ENCODE measurements at regions not wholly inside any gene's neighbourhood (a gene's known extent, or its start where the extent isn't known, plus 50 kb on each side); places are given as distances from the start of the nearest gene placed in this dataset.
"Not testable (repeated sequence)": the region's sequence is repeated elsewhere in the genome, so short reads cannot be mapped to it uniquely, and the experiment has no call there.

GRCh38 chr3:144590854-144591253 lies 619.2 kb downstream of the DIPK2A start:
- FAIRE-seq (no peak), DNase-seq (ENCODE audit: low spot score) (no peak)

- FAIRE-seq: no peak
- no peak for DNase-seq (ENCODE audit: low spot score)
Observed at GRCh38 chr3:144593881-144594280, 622.3 kb downstream of the DIPK2A start.

GRCh38 chr3:144620236-144620635 lies 648.6 kb downstream of the DIPK2A start:
- FAIRE-seq; DNase-seq (ENCODE audit: low spot score): not testable (repeated sequence)

GRCh38 chr3:144622845-144623244 lies 651.2 kb downstream of the DIPK2A start:
- no peak for DNase-seq (ENCODE audit: low spot score)
- no peak for FAIRE-seq

- DNase-seq (ENCODE audit: low spot score) (no peak), FAIRE-seq (no peak)
Observed at GRCh38 chr3:144624656-144625055, 653.0 kb downstream of the DIPK2A start.

GRCh38 chr3:144626835-144627234 lies 655.2 kb downstream of the DIPK2A start:
- no peak for FAIRE-seq
- DNase-seq (ENCODE audit: low spot score): no peak

- FAIRE-seq (no peak), DNase-seq (ENCODE audit: low spot score) (no peak)
Observed at GRCh38 chr3:144629381-144629780, 657.8 kb downstream of the DIPK2A start.

- DNase-seq (ENCODE audit: low spot score) (no peak), FAIRE-seq (no peak)
Observed at GRCh38 chr3:144636833-144637232, 665.2 kb downstream of the DIPK2A start.

GRCh38 chr3:144638009-144638408 lies 666.4 kb downstream of the DIPK2A start:
- no peak for DNase-seq (ENCODE audit: low spot score)
- no peak for FAIRE-seq

GRCh38 chr3:144643771-144644198 lies 672.2 kb downstream of the DIPK2A start:
- FAIRE-seq: no peak
- no peak for DNase-seq (ENCODE audit: low spot score)

- DNase-seq (ENCODE audit: low spot score) (no peak), FAIRE-seq (no peak)
Observed at GRCh38 chr3:144645300-144645699, 673.7 kb downstream of the DIPK2A start.

GRCh38 chr3:144650380-144650779 lies 678.8 kb downstream of the DIPK2A start:
- FAIRE-seq (no peak), DNase-seq (ENCODE audit: low spot score) (no peak)

GRCh38 chr3:144652573-144652972 lies 681.0 kb downstream of the DIPK2A start:
- FAIRE-seq: no peak
- DNase-seq (ENCODE audit: low spot score): no peak

- DNase-seq (ENCODE audit: low spot score): no peak
- FAIRE-seq: no peak
Observed at GRCh38 chr3:144655423-144655822, 683.8 kb downstream of the DIPK2A start.

GRCh38 chr3:144660186-144660585 lies 688.6 kb downstream of the DIPK2A start:
- FAIRE-seq (no peak), DNase-seq (ENCODE audit: low spot score) (no peak)

- DNase-seq (ENCODE audit: low spot score) (no peak), FAIRE-seq (no peak)
Observed at GRCh38 chr3:144662729-144663128, 691.1 kb downstream of the DIPK2A start.

GRCh38 chr3:144663456-144664436 lies 692.1 kb downstream of the DIPK2A start:
- DNase-seq (ENCODE audit: low spot score) (no peak), FAIRE-seq (no peak)

- FAIRE-seq: no peak
- DNase-seq (ENCODE audit: low spot score): no peak
Observed at GRCh38 chr3:144665567-144666053, 694.0 kb downstream of the DIPK2A start.

GRCh38 chr3:144670571-144670970 lies 698.9 kb downstream of the DIPK2A start:
- no peak for DNase-seq (ENCODE audit: low spot score)
- FAIRE-seq: no peak

- DNase-seq (ENCODE audit: low spot score) (no peak), FAIRE-seq (no peak)
Observed at GRCh38 chr3:144677103-144677502, 705.5 kb downstream of the DIPK2A start.

GRCh38 chr3:144683065-144683464 lies 711.4 kb downstream of the DIPK2A start:
- FAIRE-seq: no peak
- DNase-seq (ENCODE audit: low spot score): no peak

GRCh38 chr3:144687862-144688261 lies 716.2 kb downstream of the DIPK2A start:
- no peak for DNase-seq (ENCODE audit: low spot score)
- FAIRE-seq: no peak

- DNase-seq (ENCODE audit: low spot score) (no peak), FAIRE-seq (no peak)
Observed at GRCh38 chr3:144692488-144692887, 720.9 kb downstream of the DIPK2A start.

Data from RCC 7860 (cell line).